Astrocyte (in vitro differentiated cells and primary cell): ENCODE measurements at regions not wholly inside any gene's neighbourhood (a gene's known extent, or its start where the extent isn't known, plus 50 kb on each side); places are given as distances from the start of the nearest gene placed in this dataset.

Experiments used
- CTCF ChIP-seq: IDR thresholded peaks from 2 replicates; pipeline ENCODE4 v1.5.1; 2011; ENCODE audit warnings: low read depth, mild to moderate bottlenecking, inconsistent platforms, low read length, moderate library complexity; ENCODE audit not compliant: insufficient read depth
- EZH2 ChIP-seq: IDR thresholded peaks from 2 replicates; pipeline ENCODE4 v1.6.1; 2012; ENCODE audit warnings: mild to moderate bottlenecking, low read length, inconsistent platforms; ENCODE audit not compliant: insufficient read depth

- TF ChIP-seq CTCF = no peak
- no peak for TF ChIP-seq EZH2
These were observed 130.5 kb downstream of the DSEL start for GRCh38 chr18:67386032-67386431.
